GM12878 (cell line): ENCODE measurements at regions not wholly inside any gene's neighbourhood (a gene's known extent, or its start where the extent isn't known, plus 50 kb on each side); places are given as distances from the start of the nearest gene placed in this dataset.

Experiments
- ATAC-seq: fragments of 200-7000 bp; cut with Tn5 transposase; 3 replicates; pipeline ENCODE4 v1.9.1; 2020; ENCODE audit warnings: mild to moderate bottlenecking, moderate library complexity
- BruUV-seq: library from RNA; stranded (reverse); fragments of 400-500 nt; replicated peaks from 2 replicates; lab custom pipeline; 2021; lab: Mats Ljungman, UMichigan
- CTCF ChIA-PET: fragments of 300-600 bp; sonication (Branson Sonifier 250); formaldehyde crosslinking; extraction: SDS; loops from one replicate; lab custom pipeline; 2021; ENCODE audit warnings: inconsistent platforms; lab: Yijun Ruan, JAX
- POLR2A ChIA-PET: fragments of 350-600 bp; formaldehyde crosslinking; extraction: SDS; loops from one replicate; lab custom pipeline; 2021; ENCODE audit warnings: inconsistent platforms; lab: Charles Lee
- RAD21 ChIA-PET: fragments of 300-600 bp; sonication (Branson Sonifier 250); formaldehyde crosslinking; loops from one replicate; lab custom pipeline; 2023; ENCODE audit warnings: antibody characterized with exemption; ENCODE audit not compliant: unreplicated experiment; lab: Charles Lee
- SMC1A ChIA-PET: fragments of 300-600 bp; sonication (Branson Sonifier 250); formaldehyde crosslinking; loops from one replicate; lab custom pipeline; 2023; ENCODE audit not compliant: unreplicated experiment, uncharacterized antibody; lab: Charles Lee
- DNase-seq: peaks from one replicate; pipeline ENCODE4 v3.0.0-alpha.2; 2011; ENCODE audit warnings: low read depth, low spot score
- FAIRE-seq: peaks from 3 replicates; lab custom pipeline; 2011; peaks lifted over from hg19 to GRCh38; lab: Jason Lieb, UNC
- H2AFZ ChIP-seq: 2 replicates; pipeline ENCODE4 v1.6.0; 2011; ENCODE audit warnings: low read depth, low read length, control low read depth; ENCODE audit not compliant: control insufficient read depth
- H3K27ac ChIP-seq: 2 replicates; pipeline ENCODE4 v1.5.1; 2011; ENCODE audit warnings: control low read depth; ENCODE audit not compliant: control insufficient read depth, insufficient read depth
- H3K27me3 ChIP-seq, 2 experiments: replicated peaks in 1 of 2; 2 replicates each; pipeline versions ENCODE4 v1.6.0 to v1.6.1; 2011; ENCODE audit warnings: low read length in 1 of 2; ENCODE audit not compliant: control insufficient read depth in 2 of 2, insufficient read depth in 2 of 2
- H3K36me3 ChIP-seq, 2 experiments: 2 replicates each; pipeline ENCODE4 v1.5.1; 2011; ENCODE audit warnings: low read length in 1 of 2; ENCODE audit not compliant: control insufficient read depth in 2 of 2, insufficient read depth in 2 of 2
- H3K4me1 ChIP-seq: 2 replicates; pipeline ENCODE4 v1.6.1; 2011; ENCODE audit warnings: mild to moderate bottlenecking, low read length, moderate library complexity, mixed read lengths; ENCODE audit not compliant: control insufficient read depth, insufficient read depth
- H3K4me2 ChIP-seq: 2 replicates; pipeline ENCODE4 v1.6.0; 2011; ENCODE audit warnings: control low read depth; ENCODE audit not compliant: control insufficient read depth, insufficient read depth
- H3K4me3 ChIP-seq: fragments of 200-600 bp; sonication (generic); 2 replicates; pipeline ENCODE4 v1.5.1; 2016
- H3K79me2 ChIP-seq: 2 replicates; pipeline ENCODE4 v1.6.0; 2011; ENCODE audit warnings: low read length; ENCODE audit not compliant: control insufficient read depth, insufficient read depth
- H3K9ac ChIP-seq: 2 replicates; pipeline ENCODE4 v1.8.0; 2011; ENCODE audit warnings: low read length, control low read depth, mixed read lengths; ENCODE audit not compliant: control insufficient read depth, insufficient read depth
- H3K9me3 ChIP-seq: replicated peaks from 3 replicates; pipeline ENCODE4 v1.5.1; 2011; ENCODE audit warnings: mild to moderate bottlenecking, low read length; ENCODE audit not compliant: control insufficient read depth, insufficient read depth
- H4K20me1 ChIP-seq: 2 replicates; pipeline ENCODE4 v1.6.0; 2011; ENCODE audit not compliant: control insufficient read depth, insufficient read depth
- BRCA1 ChIP-seq: IDR thresholded peaks from 2 replicates; pipeline ENCODE4 v1.6.1; 2011; ENCODE audit warnings: low read depth, low read length, improper control_type of control experiment
- CBX3 ChIP-seq: fragments of 200-600 bp; sonication (generic); IDR thresholded peaks from 2 replicates; pipeline ENCODE4 v1.6.1; 2016; ENCODE audit warnings: low read depth, borderline replicate concordance
- CHD1 ChIP-seq: IDR thresholded peaks from 2 replicates; pipeline ENCODE4 v1.6.1; 2012; ENCODE audit warnings: low read depth, low read length, improper control_type of control experiment
- CHD2 ChIP-seq: IDR thresholded peaks from 2 replicates; pipeline ENCODE4 v1.6.1; 2011; ENCODE audit warnings: low read depth, low read length, improper control_type of control experiment, borderline replicate concordance
- CHD4 ChIP-seq: fragments of 200-600 bp; sonication (generic); IDR thresholded peaks from 2 replicates; pipeline ENCODE4 v1.6.1; 2016; ENCODE audit warnings: mild to moderate bottlenecking
- FOS ChIP-seq: IDR thresholded peaks from 3 replicates; pipeline ENCODE4 v1.6.1; 2011; ENCODE audit warnings: borderline replicate concordance; ENCODE audit not compliant: insufficient read length; ENCODE audit errors: extremely low read depth
- IRF4 ChIP-seq: IDR thresholded peaks from 2 replicates; pipeline ENCODE4 v1.6.1; 2011; ENCODE audit warnings: low read depth, low read length
- NKRF ChIP-seq: fragments of 450-650 bp; conservative IDR thresholded peaks from 2 replicates; pipeline ENCODE4 v1.6.1; 2017; ENCODE audit warnings: mild to moderate bottlenecking, moderate library complexity
- RAD21 ChIP-seq: IDR thresholded peaks from 2 replicates; pipeline ENCODE4 v1.6.1; 2011; ENCODE audit warnings: mild to moderate bottlenecking, low read depth, low read length, moderate library complexity; ENCODE audit not compliant: insufficient read depth
- RFX5 ChIP-seq: IDR thresholded peaks from 2 replicates; pipeline ENCODE4 v1.6.1; 2011; ENCODE audit warnings: low read depth, low read length, improper control_type of control experiment
- USF1 ChIP-seq: IDR thresholded peaks from 2 replicates; pipeline ENCODE4 v1.6.1; 2011; ENCODE audit warnings: borderline replicate concordance, low read depth, mild to moderate bottlenecking, moderate library complexity, mixed read lengths, low read length; ENCODE audit not compliant: insufficient read depth; ENCODE audit errors: extremely low read length
- WRNIP1 ChIP-seq: IDR thresholded peaks from 2 replicates; pipeline ENCODE4 v1.6.1; 2011; ENCODE audit warnings: low read depth, low read length, improper control_type of control experiment, borderline replicate concordance
- YBX1 ChIP-seq: fragments of 450-650 bp; IDR thresholded peaks from 2 replicates; pipeline ENCODE4 v1.6.1; 2016; ENCODE audit warnings: antibody characterized with exemption
- ZBTB11 ChIP-seq: fragments of 450-650 bp; formaldehyde crosslinking; IDR thresholded peaks from 2 replicates; pipeline ENCODE4 v1.5.0; 2022; ENCODE audit warnings: mild to moderate bottlenecking, missing genetic modification characterization
- ZNF217 ChIP-seq: fragments of 450-650 bp; IDR thresholded peaks from 2 replicates; pipeline ENCODE4 v1.6.1; 2017; ENCODE audit warnings: antibody characterized with exemption, mild to moderate bottlenecking
- ZZZ3 ChIP-seq: IDR thresholded peaks from 2 replicates; pipeline ENCODE4 v1.6.1; 2011; ENCODE audit warnings: low read depth; ENCODE audit not compliant: control insufficient read depth, insufficient read length
- WGBS: methylation state at CpG from one replicate; pipeline ENCODE4 v1.1.6; 2016; ENCODE audit warnings: low lambda C conversion rate; ENCODE audit not compliant: insufficient replicate concordance, insufficient coverage; ENCODE audit errors: missing lambda C conversion rate; 5-methylcytosine and 5-hydroxymethylcytosine counted together
- in situ Hi-C: fragments of 300-500 bp; cut with MboI; formaldehyde crosslinking; loops from 9 replicates; pipeline ENCODE4 v1.14.3; 2018; ENCODE audit warnings: mixed read lengths
- intact Hi-C: fragments of 100-400 bp; cut with micrococcal nuclease; formaldehyde crosslinking; loops from one replicate; pipeline ENCODE4 v1.14.2; 2022; ENCODE audit not compliant: unreplicated experiment

- TF ChIP-seq CHD2 (no peak), ZNF217 (no peak)
Observed at GRCh38 chr12:78666584-78666983, 198.0 kb upstream of the SYT1 start (continued).

- DNase-seq (no peak), FAIRE-seq (no peak), ATAC-seq (no peak)
- Histone ChIP-seq H3K4me3 (no peak overlapping the region), H3K9ac (no peak overlapping the region), H3K9me3 (no peaks in the 10 kb centered on the region), H3K27ac (no peak overlapping the region), H3K27me3 (no peaks in the 10 kb centered on the region), H3K79me2 (no peaks in the 10 kb centered on the region), H3K36me3 (no peaks in the 10 kb centered on the region), H2AFZ (no peak overlapping the region), H3K4me2 (no peak overlapping the region), H3K4me1 (no peaks in the 10 kb centered on the region), H4K20me1 (no peaks in the 10 kb centered on the region)
- ChIA-PET RAD21 (no interaction called here), POLR2A (no interaction called here), CTCF (no interaction called here), SMC1A (no interaction called here)
- TF ChIP-seq CHD4 (no peak), FOS (no peak), IRF4 (no peak), ZBTB11 (CRISPR knock-in tag) (no peak), BRCA1 (no peak), CBX3 (no peak), USF1 (no peak), RAD21 (no peak), ZZZ3 (no peak), YBX1 (no peak), WRNIP1 (no peak), RFX5 (no peak), CHD1 (no peak), NKRF (no peak)
- intact Hi-C loops (no loop called here), in situ Hi-C loops (no loop called here)
- WGBS: 42% methylated on average over 4 of the region's 4 CpGs
- BruUV-seq: no TSS peak
Observed at GRCh38 chr12:78671295-78671694, 193.3 kb upstream of the SYT1 start.
